Fibroblast of skin of abdomen (primary cell): ENCODE measurements at regions not wholly inside any gene's neighbourhood (a gene's known extent, or its start where the extent isn't known, plus 50 kb on each side); places are given as distances from the start of the nearest gene placed in this dataset.

Experiments
- DNase-seq: peaks from one replicate; pipeline ENCODE4 v3.0.0-alpha.2; 2013

DNA sequence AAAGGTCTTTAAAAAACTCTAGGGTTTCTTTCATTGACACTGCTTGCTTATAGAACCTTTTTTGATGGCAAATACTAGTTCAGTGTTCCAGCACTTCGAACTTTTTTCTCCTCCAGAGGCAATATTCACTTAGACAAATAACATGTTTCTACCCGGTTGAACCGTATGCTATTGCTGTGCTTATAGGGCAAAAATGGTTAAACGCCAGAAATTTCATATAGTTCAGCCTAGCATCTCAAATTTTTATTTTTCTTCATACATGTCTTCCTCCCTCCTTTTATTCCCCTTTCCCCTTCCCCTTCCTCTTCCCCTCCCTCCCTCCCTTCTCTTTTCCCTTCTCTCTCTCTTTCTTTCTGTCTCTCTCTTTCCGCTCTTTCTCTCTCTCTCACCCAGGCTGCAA, 96.9 kb upstream of the FSHR start:
- DNase-seq: no peak

- DNase-seq: peak; percentile 97
Measured at GRCh38 chr2:49248506-49248905, 94.2 kb upstream of the FSHR start.

- peak; percentile 75 for DNase-seq
Measured at GRCh38 chr2:49241991-49242390, 87.7 kb upstream of the FSHR start.

GRCh38 chr2:49241501-49241900, 87.2 kb upstream of the FSHR start:
- peak; percentile 69 for DNase-seq

- DNase-seq: peak; percentile 46
Measured at GRCh38 chr2:49240608-49241007, 86.3 kb upstream of the FSHR start.

DNA sequence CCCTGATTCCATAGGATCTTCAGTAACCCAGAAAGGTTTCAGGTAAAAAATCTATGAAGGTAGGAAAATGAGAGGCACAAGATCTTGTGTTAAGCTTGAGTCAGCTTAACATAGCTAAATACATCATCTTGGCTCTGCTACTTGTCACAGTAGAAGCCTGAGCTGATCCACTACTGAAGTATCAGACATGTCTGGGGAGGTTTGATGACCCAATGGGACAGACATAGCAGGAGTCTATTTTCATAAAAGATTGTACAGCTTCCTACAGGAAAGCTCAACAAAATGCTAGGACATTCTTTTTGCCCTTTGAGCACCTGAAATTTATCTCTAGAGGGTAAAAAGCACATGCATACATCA, 84.3 kb upstream of the FSHR start:
- DNase-seq: no peak

- no peak for DNase-seq
Measured at GRCh38 chr2:49237867-49238603, 83.7 kb upstream of the FSHR start.

- no peak for DNase-seq
Measured at GRCh38 chr2:49236316-49236715, 82.0 kb upstream of the FSHR start.

GRCh38 chr2:49226360-49226759, 72.0 kb upstream of the FSHR start:
- DNase-seq: no peak

DNA sequence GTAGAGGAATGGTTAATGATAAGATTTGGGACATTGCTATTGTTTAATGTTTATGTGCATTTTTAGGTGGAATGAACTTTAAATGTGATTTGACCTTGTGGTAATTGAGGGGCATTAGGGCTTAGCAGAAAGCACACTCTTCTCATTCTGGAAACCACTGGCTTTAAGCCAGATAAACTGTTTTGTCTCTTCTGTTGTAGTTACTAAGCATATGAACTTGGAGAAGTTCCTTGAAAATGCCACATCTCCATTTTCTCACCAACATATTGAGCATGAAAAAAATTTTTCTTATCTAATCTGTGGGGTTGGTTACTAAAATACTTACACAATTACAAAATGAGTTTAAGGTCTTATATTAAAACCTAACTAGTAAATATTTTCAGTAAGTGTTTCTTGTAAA, 70.8 kb upstream of the FSHR start:
- DNase-seq: no peak

DNA sequence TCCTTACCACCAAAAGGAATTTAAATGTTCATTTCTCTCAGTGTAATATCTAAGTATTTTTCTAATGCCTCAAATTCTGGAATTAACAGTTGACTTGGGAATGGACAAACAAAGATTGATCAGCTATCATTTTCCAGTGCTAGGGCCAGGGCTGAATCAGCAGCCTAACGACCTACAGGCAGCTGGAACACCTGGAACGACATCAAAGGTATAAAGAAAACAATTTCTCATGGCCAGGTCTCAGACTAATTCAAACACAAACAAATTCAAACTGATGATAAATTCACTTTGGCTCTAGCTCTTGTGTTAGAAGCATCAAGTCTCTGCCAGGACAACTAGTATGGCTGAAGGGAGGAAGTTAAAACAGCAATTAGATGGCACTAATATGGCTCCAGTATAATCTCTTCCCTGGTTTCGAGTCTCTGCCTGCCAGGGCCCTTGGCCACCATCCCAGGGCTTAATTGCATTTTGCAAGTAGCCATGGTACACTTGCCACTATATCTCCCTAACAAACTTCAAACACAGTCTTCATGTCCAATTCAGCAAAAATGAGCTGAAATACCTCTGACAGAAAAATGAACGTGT, 70.2 kb upstream of the FSHR start:
- DNase-seq: no peak

DNA sequence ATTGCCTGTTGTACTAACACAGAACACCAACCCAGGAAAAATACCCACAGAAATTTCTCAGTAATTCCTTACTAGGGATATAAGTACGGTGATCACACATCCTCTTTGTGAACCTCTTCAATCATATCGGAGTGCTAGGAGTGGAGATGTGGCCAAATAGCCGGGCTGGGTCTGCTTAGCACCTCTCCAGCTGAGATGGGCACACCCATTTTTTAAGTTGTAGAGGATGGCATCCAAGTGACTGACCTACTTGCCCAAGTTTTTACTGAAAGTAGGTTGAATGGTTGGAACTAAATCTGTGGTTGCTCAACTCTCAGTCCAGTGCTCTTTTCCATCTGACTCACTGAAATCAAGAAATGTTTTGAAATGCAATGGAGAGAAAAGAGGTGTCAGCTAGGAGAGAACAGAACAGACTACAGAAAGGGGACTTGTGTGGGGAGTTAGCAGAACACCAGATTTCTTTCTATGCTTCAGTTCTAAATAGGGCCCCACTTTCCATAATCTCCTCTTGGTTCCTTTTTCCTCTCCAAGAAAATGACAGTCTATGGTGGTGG, 68.7 kb upstream of the FSHR start:
- DNase-seq: no peak

- DNase-seq: no peak
Measured at GRCh38 chr2:49219741-49220140, 65.4 kb upstream of the FSHR start.

- DNase-seq: no peak
Measured at GRCh38 chr2:49210191-49210590, 55.9 kb upstream of the FSHR start.

GRCh38 chr2:49207204-49207603, 52.9 kb upstream of the FSHR start:
- no peak for DNase-seq
